HG02840 (cell line): ENCODE measurements at regions not wholly inside any gene's neighbourhood (a gene's known extent, or its start where the extent isn't known, plus 50 kb on each side); places are given as distances from the start of the nearest gene placed in this dataset.

ENCODE experiments used
- ATAC-seq: cut with Tn5 transposase; IDR thresholded peaks from one replicate; pipeline ENCODE4 v1.9.1; 2021; ENCODE audit warnings: mild to moderate bottlenecking, moderate library complexity, moderate number of reproducible peaks; ENCODE audit not compliant: unreplicated experiment, low FRiP score

- no peak for ATAC-seq
Observed at GRCh38 chr13:64007339-64007738, 2591.7 kb upstream of the PCDH20 start.

GRCh38 chr13:64000321-64000720, 2584.7 kb upstream of the PCDH20 start:
- no peak for ATAC-seq

- no peak for ATAC-seq
Observed at GRCh38 chr13:63999614-64000305, 2584.1 kb upstream of the PCDH20 start.

GRCh38 chr13:63983366-63983765, 2567.7 kb upstream of the PCDH20 start:
- no peak for ATAC-seq

- no peak for ATAC-seq
Observed at GRCh38 chr13:63979951-63980350, 2564.3 kb upstream of the PCDH20 start.

GRCh38 chr13:63972328-63972727, 2556.7 kb upstream of the PCDH20 start:
- ATAC-seq = no peak

- ATAC-seq = no peak
Observed at GRCh38 chr13:63954683-63955082, 2539.0 kb upstream of the PCDH20 start.

GRCh38 chr13:63948045-63948444, 2532.4 kb upstream of the PCDH20 start:
- no peak for ATAC-seq

- no peak for ATAC-seq
Observed at GRCh38 chr13:63944911-63945310, 2529.3 kb upstream of the PCDH20 start.

- ATAC-seq = no peak
Observed at GRCh38 chr13:63942372-63942771, 2526.7 kb upstream of the PCDH20 start.

GRCh38 chr13:63938851-63939250, 2523.2 kb upstream of the PCDH20 start:
- ATAC-seq = no peak

GRCh38 chr13:63910511-63910910, 2494.9 kb upstream of the PCDH20 start:
- no peak for ATAC-seq

- no peak for ATAC-seq
Observed at GRCh38 chr13:63909726-63910375, 2494.2 kb upstream of the PCDH20 start.

- ATAC-seq = no peak
Observed at GRCh38 chr13:63902141-63902540, 2486.5 kb upstream of the PCDH20 start.

- ATAC-seq = no peak
Observed at GRCh38 chr13:63901630-63902029, 2486.0 kb upstream of the PCDH20 start.

- ATAC-seq = no peak
Observed at GRCh38 chr13:63900406-63900805, 2484.8 kb upstream of the PCDH20 start.

- no peak for ATAC-seq
Observed at GRCh38 chr13:63896321-63896720, 2480.7 kb upstream of the PCDH20 start.

- no peak for ATAC-seq
Observed at GRCh38 chr13:63882052-63882451, 2466.4 kb upstream of the PCDH20 start.

- no peak for ATAC-seq
Observed at GRCh38 chr13:63880705-63881104, 2465.1 kb upstream of the PCDH20 start.

- no peak for ATAC-seq
Observed at GRCh38 chr13:63873936-63874335, 2458.3 kb upstream of the PCDH20 start.

- no peak for ATAC-seq
Observed at GRCh38 chr13:63864171-63864902, 2448.7 kb upstream of the PCDH20 start.
